ENCODE measurements at regions not wholly inside any gene's neighbourhood (a gene's known extent, or its start where the extent isn't known, plus 50 kb on each side); places are given as distances from the start of the nearest gene placed in this dataset.
"Not testable (repeated sequence)": the region's sequence is repeated elsewhere in the genome, so short reads cannot be mapped to it uniquely, and the experiment has no call there.

GRCh38 chr1:233473549-233474204 lies 140.2 kb upstream of the KCNK1 start:
- no peak for DNase-seq (ENCODE audit: low spot score)

GRCh38 chr1:233477359-233477758 lies 136.5 kb upstream of the KCNK1 start:
- no peak for DNase-seq (ENCODE audit: low spot score)

GRCh38 chr1:233478611-233479010 lies 135.3 kb upstream of the KCNK1 start:
- no peak for DNase-seq (ENCODE audit: low spot score)

- DNase-seq (ENCODE audit: low spot score): no peak
Measured at GRCh38 chr1:233479110-233479890, 134.6 kb upstream of the KCNK1 start.

- DNase-seq (ENCODE audit: low spot score): no peak
Measured at GRCh38 chr1:233480198-233480597, 133.7 kb upstream of the KCNK1 start.

- no peak for DNase-seq (ENCODE audit: low spot score)
Measured at GRCh38 chr1:233482388-233482787, 131.5 kb upstream of the KCNK1 start.

- DNase-seq (ENCODE audit: low spot score): no peak
Measured at GRCh38 chr1:233485385-233485784, 128.5 kb upstream of the KCNK1 start.

GRCh38 chr1:233485809-233486398 lies 128.0 kb upstream of the KCNK1 start:
- DNase-seq (ENCODE audit: low spot score): no peak

GRCh38 chr1:233487408-233487807 lies 126.5 kb upstream of the KCNK1 start:
- DNase-seq (ENCODE audit: low spot score): no peak

- DNase-seq (ENCODE audit: low spot score): no peak
Measured at GRCh38 chr1:233489411-233489810, 124.5 kb upstream of the KCNK1 start.

GRCh38 chr1:233490488-233490887 lies 123.4 kb upstream of the KCNK1 start:
- no peak for DNase-seq (ENCODE audit: low spot score)

- DNase-seq (ENCODE audit: low spot score): no peak
Measured at GRCh38 chr1:233491953-233492620, 121.8 kb upstream of the KCNK1 start.

GRCh38 chr1:233496993-233497392 lies 116.9 kb upstream of the KCNK1 start:
- no peak for DNase-seq (ENCODE audit: low spot score)

- DNase-seq (ENCODE audit: low spot score): no peak
Measured at GRCh38 chr1:233497679-233498078, 116.2 kb upstream of the KCNK1 start.

- no peak for DNase-seq (ENCODE audit: low spot score)
Measured at GRCh38 chr1:233500106-233500505, 113.8 kb upstream of the KCNK1 start.

- no peak for DNase-seq (ENCODE audit: low spot score)
Measured at GRCh38 chr1:233503366-233503954, 110.4 kb upstream of the KCNK1 start.

GRCh38 chr1:233505130-233505529 lies 108.8 kb upstream of the KCNK1 start:
- DNase-seq (ENCODE audit: low spot score): no peak

GRCh38 chr1:233505889-233506288 lies 108.0 kb upstream of the KCNK1 start:
- DNase-seq (ENCODE audit: low spot score): not testable (repeated sequence)

GRCh38 chr1:233509526-233509925 lies 104.4 kb upstream of the KCNK1 start:
- no peak for DNase-seq (ENCODE audit: low spot score)

GRCh38 chr1:233512538-233512937 lies 101.4 kb upstream of the KCNK1 start:
- no peak for DNase-seq (ENCODE audit: low spot score)

- DNase-seq (ENCODE audit: low spot score): no peak
Measured at GRCh38 chr1:233513431-233513830, 100.5 kb upstream of the KCNK1 start.

- no peak for DNase-seq (ENCODE audit: low spot score)
Measured at GRCh38 chr1:233514946-233515391, 98.9 kb upstream of the KCNK1 start.
